Parathyroid adenoma (tissue), 2 donors: ENCODE measurements at regions not wholly inside any gene's neighbourhood (a gene's known extent, or its start where the extent isn't known, plus 50 kb on each side); places are given as distances from the start of the nearest gene placed in this dataset.

Source experiments
- H2AFZ ChIP-seq: fragments of 300-600 bp; sonication (generic); one replicate; pipeline ENCODE4 v1.7.0; 2017; ENCODE audit warnings: antibody characterized with exemption, mild to moderate bottlenecking
- H3K27ac ChIP-seq: fragments of 300-600 bp; sonication (generic); one replicate; pipeline ENCODE4 v1.7.0; 2017
- H3K27me3 ChIP-seq: fragments of 300-600 bp; sonication (generic); one replicate; pipeline ENCODE4 v1.7.0; 2017; ENCODE audit warnings: low read length; ENCODE audit not compliant: control insufficient read depth, insufficient read depth
- H3K36me3 ChIP-seq: fragments of 300-600 bp; sonication (generic); one replicate; pipeline ENCODE4 v1.7.0; 2017; ENCODE audit warnings: low read length; ENCODE audit not compliant: control insufficient read depth, insufficient read depth
- H3K4me1 ChIP-seq: fragments of 300-600 bp; sonication (generic); one replicate; pipeline ENCODE4 v1.7.0; 2017; ENCODE audit warnings: control low read depth
- H3K4me2 ChIP-seq: fragments of 300-600 bp; sonication (generic); one replicate; pipeline ENCODE4 v1.7.0; 2017; ENCODE audit warnings: low read length
- H3K4me3 ChIP-seq: fragments of 300-600 bp; sonication (generic); one replicate; pipeline ENCODE4 v1.7.0; 2017; ENCODE audit warnings: low read depth, low read length
- H3K79me2 ChIP-seq: fragments of 300-600 bp; sonication (generic); one replicate; pipeline ENCODE4 v1.7.0; 2017; ENCODE audit warnings: control low read depth
- H3K9ac ChIP-seq: fragments of 300-600 bp; sonication (generic); one replicate; pipeline ENCODE4 v1.7.0; 2017; ENCODE audit warnings: mild to moderate bottlenecking
- H3K9me3 ChIP-seq: fragments of 300-600 bp; sonication (generic); one replicate; pipeline ENCODE4 v1.7.0; 2017; ENCODE audit warnings: low read length; ENCODE audit not compliant: control insufficient read depth
- TF ChIP-seq, protein P1 (sequence below): fragments of 300-600 bp; sonication (generic); IDR thresholded peaks from one replicate; pipeline ENCODE4 v1.7.0; 2017; ENCODE audit warnings: antibody characterized with exemption, mild to moderate bottlenecking
- donor health status: primary hyperparathyroidism.

DNA sequence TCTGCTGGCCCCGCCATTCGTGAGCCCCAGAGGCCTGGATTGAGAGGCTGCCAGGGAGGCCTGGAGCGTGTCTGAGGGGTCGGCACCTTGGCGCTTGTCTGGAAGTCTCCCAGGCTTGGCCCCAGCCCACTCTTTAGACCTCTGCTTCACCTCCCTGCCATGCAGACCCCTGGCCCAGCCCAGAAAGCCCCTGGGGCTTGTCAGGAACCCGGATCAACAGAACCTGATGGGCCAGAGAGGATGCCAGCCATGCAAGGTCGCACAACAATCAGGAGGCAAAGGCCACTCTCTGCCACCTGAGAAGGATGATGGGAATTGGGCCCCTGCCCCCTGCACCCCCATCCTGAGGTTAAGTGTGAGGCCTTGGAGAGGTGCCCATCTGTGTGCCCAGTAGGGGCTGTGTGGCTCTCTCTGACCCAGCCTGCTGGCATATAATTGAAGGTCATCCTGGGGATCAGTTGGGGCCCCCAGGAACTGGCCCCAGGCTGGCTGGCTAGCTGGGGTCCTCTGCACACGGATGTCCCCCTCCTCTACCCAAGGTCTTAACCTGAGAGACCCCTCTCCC lies 103.3 kb upstream of the SLC6A6 start:
- H3K4me1 ChIP-seq, result peaks cover 6% of the 10 kb centered on the region
- H3K9me3 ChIP-seq, result no peaks in the 10 kb centered on the region
- H3K27ac ChIP-seq, result no peak overlapping the region
- no peaks in the 10 kb centered on the region for H3K79me2 ChIP-seq
- no peaks in the 10 kb centered on the region for H3K36me3 ChIP-seq
- TF ChIP-seq, protein P1, sequence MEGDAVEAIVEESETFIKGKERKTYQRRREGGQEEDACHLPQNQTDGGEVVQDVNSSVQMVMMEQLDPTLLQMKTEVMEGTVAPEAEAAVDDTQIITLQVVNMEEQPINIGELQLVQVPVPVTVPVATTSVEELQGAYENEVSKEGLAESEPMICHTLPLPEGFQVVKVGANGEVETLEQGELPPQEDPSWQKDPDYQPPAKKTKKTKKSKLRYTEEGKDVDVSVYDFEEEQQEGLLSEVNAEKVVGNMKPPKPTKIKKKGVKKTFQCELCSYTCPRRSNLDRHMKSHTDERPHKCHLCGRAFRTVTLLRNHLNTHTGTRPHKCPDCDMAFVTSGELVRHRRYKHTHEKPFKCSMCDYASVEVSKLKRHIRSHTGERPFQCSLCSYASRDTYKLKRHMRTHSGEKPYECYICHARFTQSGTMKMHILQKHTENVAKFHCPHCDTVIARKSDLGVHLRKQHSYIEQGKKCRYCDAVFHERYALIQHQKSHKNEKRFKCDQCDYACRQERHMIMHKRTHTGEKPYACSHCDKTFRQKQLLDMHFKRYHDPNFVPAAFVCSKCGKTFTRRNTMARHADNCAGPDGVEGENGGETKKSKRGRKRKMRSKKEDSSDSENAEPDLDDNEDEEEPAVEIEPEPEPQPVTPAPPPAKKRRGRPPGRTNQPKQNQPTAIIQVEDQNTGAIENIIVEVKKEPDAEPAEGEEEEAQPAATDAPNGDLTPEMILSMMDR, result no peak
- no peak overlapping the region for H3K4me3 ChIP-seq
- H3K9ac ChIP-seq, result no peak overlapping the region
- no peak overlapping the region for H3K4me2 ChIP-seq
- no peak overlapping the region for H2AFZ ChIP-seq
- no peaks in the 10 kb centered on the region for H3K27me3 ChIP-seq

DNA sequence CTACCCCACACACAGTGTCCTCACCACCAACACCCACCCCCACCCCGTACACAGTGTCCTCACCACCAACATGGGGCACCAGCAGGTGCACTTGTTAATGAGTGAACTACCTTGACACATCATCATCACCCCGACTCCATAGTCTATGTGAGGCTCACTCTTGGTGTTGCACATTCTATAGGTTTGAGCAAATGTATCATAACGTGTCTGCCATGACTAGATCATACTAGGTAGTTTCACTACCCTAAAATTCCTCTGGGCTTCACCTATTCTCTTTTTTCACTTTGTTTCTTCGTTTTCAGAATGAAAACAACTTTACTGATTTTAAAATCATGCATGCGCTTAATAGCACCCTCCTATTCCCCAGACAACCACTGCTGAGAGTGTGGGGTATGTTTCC lies 102.6 kb upstream of the SLC6A6 start:
- no peaks in the 10 kb centered on the region for H3K79me2 ChIP-seq

DNA sequence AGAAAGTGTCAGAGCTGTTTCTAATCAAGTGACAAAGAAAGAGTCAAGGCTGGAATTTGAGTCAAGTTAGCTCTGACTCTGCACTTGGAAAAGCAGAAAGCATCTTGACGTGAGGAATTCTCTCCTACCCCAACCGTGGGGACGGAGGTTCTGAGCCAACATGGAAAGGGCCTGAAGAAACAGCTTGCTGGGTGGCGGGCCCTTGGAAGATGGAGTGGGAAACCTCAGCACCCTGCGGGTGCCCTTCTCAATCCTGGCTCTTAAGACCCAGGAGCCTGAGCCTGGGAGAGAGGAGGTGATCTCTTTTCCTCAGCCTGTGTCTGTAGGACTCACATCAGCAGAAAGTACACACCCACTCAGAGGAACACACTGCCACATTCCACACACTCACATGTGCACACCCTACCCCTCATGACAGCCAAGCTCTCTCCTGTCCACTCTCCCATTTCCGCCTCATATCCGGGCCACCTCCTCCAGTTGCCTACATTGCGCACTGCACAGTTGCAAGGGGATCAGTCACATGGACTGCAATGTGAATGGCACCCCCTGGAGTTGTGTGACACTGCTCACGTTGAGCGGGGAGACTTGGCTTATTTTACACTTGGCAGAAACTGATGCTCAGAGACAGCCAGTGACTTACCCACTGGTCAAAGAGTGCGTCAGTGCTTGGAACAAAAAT lies 101.5 kb upstream of the SLC6A6 start:
- Histone ChIP-seq H3K4me2 (no peak overlapping the region), H3K4me1 (peaks cover 6% of the 10 kb centered on the region), H3K9me3 (no peaks in the 10 kb centered on the region), H3K9ac (no peak overlapping the region), H3K27me3 (no peaks in the 10 kb centered on the region), H2AFZ (no peak overlapping the region), H3K4me3 (no peak overlapping the region), H3K36me3 (no peaks in the 10 kb centered on the region), H3K79me2 (no peaks in the 10 kb centered on the region), H3K27ac (no peak overlapping the region)
- TF ChIP-seq, protein P1, result no peak

More for the DNA sequence above, 102.6 kb upstream of the SLC6A6 start:
- Histone ChIP-seq H3K9me3 (no peaks in the 10 kb centered on the region), H3K9ac (no peak overlapping the region), H3K4me2 (no peak overlapping the region), H3K4me1 (peaks cover 6% of the 10 kb centered on the region), H3K36me3 (no peaks in the 10 kb centered on the region), H3K27me3 (no peaks in the 10 kb centered on the region), H3K4me3 (no peak overlapping the region), H2AFZ (no peak overlapping the region), H3K27ac (no peak overlapping the region)
- TF ChIP-seq, protein P1, result no peak

DNA sequence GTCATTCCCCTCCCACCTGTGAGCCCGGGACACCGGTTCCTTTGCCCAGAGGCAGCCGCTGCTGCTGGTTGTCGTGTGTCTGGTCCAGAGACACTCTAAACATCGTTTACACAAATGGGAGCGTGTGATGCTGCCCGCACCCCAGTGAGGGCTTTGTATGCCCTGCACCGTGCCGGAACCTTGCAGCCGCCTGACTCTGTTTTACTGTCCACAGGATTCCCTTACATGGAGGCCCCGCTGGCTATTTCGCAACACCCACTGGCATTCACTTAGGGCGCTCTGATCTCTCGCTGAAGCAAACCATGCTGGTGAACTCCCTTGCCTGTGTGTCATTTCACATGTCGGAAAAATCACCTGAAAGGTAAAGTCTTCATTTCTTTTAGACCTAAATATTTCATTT lies 100.8 kb upstream of the SLC6A6 start:
- Histone ChIP-seq H3K4me3 (no peak overlapping the region), H3K4me1 (peaks cover 6% of the 10 kb centered on the region), H3K79me2 (no peaks in the 10 kb centered on the region), H3K27me3 (no peaks in the 10 kb centered on the region), H3K9ac (no peak overlapping the region), H3K36me3 (no peaks in the 10 kb centered on the region), H3K9me3 (no peaks in the 10 kb centered on the region), H2AFZ (no peak overlapping the region), H3K4me2 (no peak overlapping the region), H3K27ac (no peak overlapping the region)
- TF ChIP-seq, protein P1, result no peak
